Liver (tissue), 3 donors: ENCODE measurements at regions not wholly inside any gene's neighbourhood (a gene's known extent, or its start where the extent isn't known, plus 50 kb on each side); places are given as distances from the start of the nearest gene placed in this dataset.

Source experiments
- CTCF ChIP-seq: fragments of 150-350 bp; IDR thresholded peaks from 2 replicates; pipeline ENCODE4 v1.5.1; 2017; ENCODE audit warnings: improper control_type of control experiment, low read depth, low read length; ENCODE audit not compliant: missing input control
- GABPA ChIP-seq, 2 donors: IDR thresholded peaks in 1 of 2; conservative IDR thresholded peaks in 1 of 2; 2 replicates each; pipeline ENCODE4 v1.6.1; 2016; ENCODE audit warnings: antibody characterized with exemption in 2 of 2, mild to moderate bottlenecking in 1 of 2, moderate library complexity in 1 of 2
- JUND ChIP-seq, 2 donors: IDR thresholded peaks; 2 replicates each; pipeline ENCODE4 v1.6.1; 2016; ENCODE audit warnings: antibody characterized with exemption in 2 of 2
- RAD21 ChIP-seq, 2 donors: IDR thresholded peaks; 2 replicates each; pipeline ENCODE4 v1.6.1; 2016; ENCODE audit warnings: antibody characterized with exemption in 2 of 2, mild to moderate bottlenecking in 2 of 2
- TAF1 ChIP-seq: conservative IDR thresholded peaks from 2 replicates; pipeline ENCODE4 v1.6.1; 2016; ENCODE audit warnings: antibody characterized with exemption, mild to moderate bottlenecking
- YY1 ChIP-seq: IDR thresholded peaks from 2 replicates; pipeline ENCODE4 v1.6.1; 2016; ENCODE audit warnings: antibody characterized with exemption, mild to moderate bottlenecking
- ZBTB33 ChIP-seq: IDR thresholded peaks from 2 replicates; pipeline ENCODE4 v1.6.1; 2016; ENCODE audit warnings: antibody characterized with exemption
- donor health status: healthy.
- donor health status: healthy.

DNA sequence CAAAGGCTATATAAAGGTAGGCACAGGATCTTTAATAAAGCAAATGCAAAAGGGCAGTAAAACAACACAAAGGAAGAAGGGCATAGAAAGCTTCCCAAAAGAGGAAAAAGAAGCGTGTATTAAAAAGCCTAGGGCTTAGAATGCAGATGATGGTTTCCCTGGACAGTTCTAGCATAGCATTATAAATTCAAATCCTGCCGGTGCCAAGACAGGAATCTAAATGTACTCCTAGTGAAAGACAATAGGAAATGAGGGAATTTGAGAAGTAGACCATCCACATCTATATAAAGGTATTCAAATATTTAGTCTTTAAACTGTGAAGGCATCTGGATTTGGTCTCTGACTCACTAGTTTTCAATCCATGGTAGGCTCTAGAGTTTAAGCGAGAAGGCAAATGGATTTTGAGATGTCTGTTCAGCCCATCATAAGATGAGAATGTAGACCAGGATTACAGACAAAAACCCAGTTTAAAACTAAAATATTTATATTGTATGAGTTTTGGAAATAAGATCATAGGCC lies 431.8 kb downstream of the TBL1XR1 start:
- TF ChIP-seq CTCF (no peak), TAF1 (no peak), RAD21 (IDR thresholded peaks at IDR 0.05) (no peak), ZBTB33 (no peak), GABPA (IDR thresholded peaks at IDR 0.05 in 1 of 2, conservative IDR thresholded peaks at IDR 0.05 in 1 of 2) (no peak), YY1 (no peak), JUND (IDR thresholded peaks at IDR 0.05) (no peak)
